Stimulated activated CD8-positive, alpha-beta memory T cell treated with anti-CD3 and anti-CD28 coated beads, Interleukin-15, amount 100 ng/mL, for 48 hours (primary cell): ENCODE measurements at regions not wholly inside any gene's neighbourhood (a gene's known extent, or its start where the extent isn't known, plus 50 kb on each side); places are given as distances from the start of the nearest gene placed in this dataset.

Experiments
- DNase-seq, 2 donors: peaks; one replicate each; pipeline ENCODE4 v3.0.0-alpha.2; 2020; ENCODE audit warnings: low read depth in 2 of 2

- no peak for DNase-seq
Measured at GRCh38 chr9:103757062-103757461, 337.0 kb upstream of the SMC2 start.

- DNase-seq, result no peak
Measured at GRCh38 chr9:103761466-103761865, 332.6 kb upstream of the SMC2 start.

- no peak for DNase-seq
Measured at GRCh38 chr9:103789686-103790085, 304.4 kb upstream of the SMC2 start.

GRCh38 chr9:103798620-103799019, 295.5 kb upstream of the SMC2 start:
- no peak for DNase-seq

- no peak for DNase-seq
Measured at GRCh38 chr9:103799959-103800358, 294.1 kb upstream of the SMC2 start.

- no peak for DNase-seq
Measured at GRCh38 chr9:103802068-103802467, 292.0 kb upstream of the SMC2 start.

GRCh38 chr9:103803245-103803644, 290.9 kb upstream of the SMC2 start:
- no peak for DNase-seq

GRCh38 chr9:103804077-103804735, 289.9 kb upstream of the SMC2 start:
- DNase-seq, result no peak

GRCh38 chr9:103809745-103810144, 284.4 kb upstream of the SMC2 start:
- DNase-seq, result no peak

- DNase-seq, result no peak
Measured at GRCh38 chr9:103811462-103811861, 282.6 kb upstream of the SMC2 start.

GRCh38 chr9:103816146-103816545, 278.0 kb upstream of the SMC2 start:
- DNase-seq, result no peak

- DNase-seq, result no peak
Measured at GRCh38 chr9:103819936-103820335, 274.2 kb upstream of the SMC2 start.

GRCh38 chr9:103821115-103821514, 273.0 kb upstream of the SMC2 start:
- DNase-seq, result no peak

- no peak for DNase-seq
Measured at GRCh38 chr9:103837940-103838339, 256.2 kb upstream of the SMC2 start.

GRCh38 chr9:103839197-103839596, 254.9 kb upstream of the SMC2 start:
- DNase-seq, result no peak

- DNase-seq, result no peak
Measured at GRCh38 chr9:103867886-103868285, 226.2 kb upstream of the SMC2 start.

- DNase-seq, result no peak
Measured at GRCh38 chr9:103872811-103873210, 221.3 kb upstream of the SMC2 start.

GRCh38 chr9:103881419-103881818, 212.7 kb upstream of the SMC2 start:
- no peak for DNase-seq

- DNase-seq, result no peak
Measured at GRCh38 chr9:103889989-103890388, 204.1 kb upstream of the SMC2 start.

GRCh38 chr9:103894184-103894583, 199.9 kb upstream of the SMC2 start:
- DNase-seq, result no peak

GRCh38 chr9:103898550-103898949, 195.6 kb upstream of the SMC2 start:
- no peak for DNase-seq

GRCh38 chr9:103899866-103900265, 194.2 kb upstream of the SMC2 start:
- no peak for DNase-seq

- DNase-seq, result no peak
Measured at GRCh38 chr9:103900466-103900865, 193.6 kb upstream of the SMC2 start.

GRCh38 chr9:103902263-103902662, 191.8 kb upstream of the SMC2 start:
- no peak for DNase-seq
